ENCODE measurements at regions not wholly inside any gene's neighbourhood (a gene's known extent, or its start where the extent isn't known, plus 50 kb on each side); places are given as distances from the start of the nearest gene placed in this dataset.

DNA sequence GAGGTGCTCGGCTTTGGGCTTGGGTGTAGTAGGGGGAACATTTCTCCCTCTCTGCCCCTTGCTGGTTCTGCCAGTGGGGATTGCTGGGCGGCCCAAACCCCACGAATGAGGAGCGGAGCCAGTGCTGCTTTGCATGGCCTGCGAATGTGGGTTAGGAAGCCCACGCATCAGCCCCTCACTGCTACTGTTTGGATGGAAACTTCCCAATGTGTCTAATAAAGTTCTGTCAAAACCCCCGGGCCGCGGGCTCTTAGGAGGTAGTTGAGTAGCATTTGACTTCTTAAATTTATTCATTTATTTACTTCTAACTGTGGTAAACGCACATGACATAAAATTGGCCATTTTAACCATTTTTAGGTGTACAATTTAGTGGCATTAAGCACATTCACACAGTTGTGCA lies 161.3 kb upstream of the FHL2 start:
- Mint-ChIP-seq H3K9me3 (no peaks in the 10 kb centered on the region), H3K36me3 (ENCODE audit: low read depth) (no peaks in the 10 kb centered on the region), H3K4me1 (no peaks in the 10 kb centered on the region), H3K27me3 (peaks cover 22% of the 10 kb centered on the region), H3K27ac (no peak overlapping the region), H3K4me3 (no peak overlapping the region)
- CTCF ChIA-PET: no interaction called here
- POLR2A ChIA-PET: no interaction called here
- DNase-seq (no peak), ATAC-seq (ENCODE audit: low read depth) (no peak)
- TF ChIP-seq, protein P1, sequence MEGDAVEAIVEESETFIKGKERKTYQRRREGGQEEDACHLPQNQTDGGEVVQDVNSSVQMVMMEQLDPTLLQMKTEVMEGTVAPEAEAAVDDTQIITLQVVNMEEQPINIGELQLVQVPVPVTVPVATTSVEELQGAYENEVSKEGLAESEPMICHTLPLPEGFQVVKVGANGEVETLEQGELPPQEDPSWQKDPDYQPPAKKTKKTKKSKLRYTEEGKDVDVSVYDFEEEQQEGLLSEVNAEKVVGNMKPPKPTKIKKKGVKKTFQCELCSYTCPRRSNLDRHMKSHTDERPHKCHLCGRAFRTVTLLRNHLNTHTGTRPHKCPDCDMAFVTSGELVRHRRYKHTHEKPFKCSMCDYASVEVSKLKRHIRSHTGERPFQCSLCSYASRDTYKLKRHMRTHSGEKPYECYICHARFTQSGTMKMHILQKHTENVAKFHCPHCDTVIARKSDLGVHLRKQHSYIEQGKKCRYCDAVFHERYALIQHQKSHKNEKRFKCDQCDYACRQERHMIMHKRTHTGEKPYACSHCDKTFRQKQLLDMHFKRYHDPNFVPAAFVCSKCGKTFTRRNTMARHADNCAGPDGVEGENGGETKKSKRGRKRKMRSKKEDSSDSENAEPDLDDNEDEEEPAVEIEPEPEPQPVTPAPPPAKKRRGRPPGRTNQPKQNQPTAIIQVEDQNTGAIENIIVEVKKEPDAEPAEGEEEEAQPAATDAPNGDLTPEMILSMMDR (IDR thresholded peaks at IDR 0.05): no peak
- intact Hi-C loops (cut with micrococcal nuclease): no loop called here

DNA sequence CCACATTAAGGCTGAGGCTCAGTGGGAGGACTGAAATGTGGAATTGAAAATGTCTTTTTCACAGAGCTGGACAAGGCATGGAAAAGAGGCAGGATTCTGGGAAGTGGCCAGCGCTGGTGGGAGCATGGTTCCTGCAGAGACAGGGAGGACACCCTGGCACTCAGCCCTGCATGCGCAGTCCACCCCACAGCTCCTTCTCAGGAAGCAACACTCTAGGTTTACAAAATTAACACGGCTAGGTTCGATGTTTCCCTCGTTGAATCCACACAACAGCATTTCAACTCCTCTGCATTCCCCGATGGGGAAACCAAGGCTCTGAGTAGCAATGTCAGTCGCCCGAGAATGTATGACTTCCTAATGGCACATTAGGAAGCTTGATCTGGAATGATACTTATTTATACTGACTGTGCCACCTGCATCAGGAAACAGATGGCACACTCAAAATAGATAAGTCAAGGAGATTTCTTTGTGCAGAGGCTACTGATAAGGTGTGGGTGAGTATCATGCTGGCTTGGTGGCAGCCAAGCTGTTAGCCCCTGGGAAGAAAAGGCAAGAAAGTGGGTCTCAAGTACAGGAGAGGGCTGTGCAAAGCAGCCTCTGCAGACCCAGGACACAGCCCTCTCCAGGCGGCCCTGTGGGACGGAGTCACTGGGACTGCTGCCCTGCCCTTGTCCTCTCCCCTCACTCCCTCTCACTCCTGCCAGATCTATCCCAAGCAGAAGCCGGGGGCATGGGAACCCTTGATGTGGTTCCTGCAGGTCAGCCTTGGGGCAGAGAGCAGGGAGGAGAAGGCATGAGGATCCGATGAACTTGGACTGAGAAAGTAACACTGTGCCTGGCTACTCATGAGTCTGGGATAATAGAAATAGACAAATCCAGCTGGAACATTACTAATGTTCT lies 158.4 kb upstream of the FHL2 start:
- H3K36me3 Mint-ChIP-seq (ENCODE audit: low read depth): no peaks in the 10 kb centered on the region
- H3K4me1 Mint-ChIP-seq: no peaks in the 10 kb centered on the region
- H3K4me3 Mint-ChIP-seq: no peak overlapping the region
- POLR2A ChIA-PET: no interaction called here
- TF ChIP-seq, protein P1 (IDR thresholded peaks at IDR 0.05): no peak
- ATAC-seq (ENCODE audit: low read depth): no peak
- CTCF ChIA-PET: no interaction called here
- no peaks in the 10 kb centered on the region for H3K9me3 Mint-ChIP-seq
- intact Hi-C loops (cut with micrococcal nuclease): no loop called here
- DNase-seq: no peak
- H3K27ac Mint-ChIP-seq: no peak overlapping the region
- peaks cover 28% of the 10 kb centered on the region for H3K27me3 Mint-ChIP-seq

DNA sequence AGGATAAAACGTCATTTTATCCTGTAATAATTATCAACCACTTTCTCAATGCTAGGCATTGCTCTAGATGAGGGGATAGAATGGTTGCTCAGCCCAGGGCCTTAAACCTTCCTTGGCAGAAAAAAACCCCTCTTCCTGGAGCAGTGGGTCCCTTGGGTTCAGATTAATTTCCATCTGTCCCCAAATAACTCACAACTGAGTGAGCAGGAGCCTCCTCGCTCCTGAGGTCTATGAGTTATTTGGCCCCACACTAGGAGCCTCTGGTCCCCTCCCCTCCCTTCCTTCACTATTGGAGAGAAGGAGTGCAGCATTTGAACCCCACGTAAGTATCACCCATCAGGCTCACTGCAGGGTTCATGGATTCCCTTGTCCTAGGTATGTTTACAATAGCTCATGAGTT lies 157.5 kb upstream of the FHL2 start:
- H3K27ac Mint-ChIP-seq: no peak overlapping the region
- CTCF ChIA-PET: no interaction called here
- no peak for DNase-seq
- H3K4me3 Mint-ChIP-seq: no peak overlapping the region
- TF ChIP-seq, protein P1 (IDR thresholded peaks at IDR 0.05): no peak
- no peaks in the 10 kb centered on the region for H3K9me3 Mint-ChIP-seq
- no peaks in the 10 kb centered on the region for H3K36me3 Mint-ChIP-seq (ENCODE audit: low read depth)
- POLR2A ChIA-PET: no interaction called here
- no peak for ATAC-seq (ENCODE audit: low read depth)
- intact Hi-C loops (cut with micrococcal nuclease): no loop called here
- H3K27me3 Mint-ChIP-seq: peaks cover 28% of the 10 kb centered on the region
- H3K4me1 Mint-ChIP-seq: no peaks in the 10 kb centered on the region

DNA sequence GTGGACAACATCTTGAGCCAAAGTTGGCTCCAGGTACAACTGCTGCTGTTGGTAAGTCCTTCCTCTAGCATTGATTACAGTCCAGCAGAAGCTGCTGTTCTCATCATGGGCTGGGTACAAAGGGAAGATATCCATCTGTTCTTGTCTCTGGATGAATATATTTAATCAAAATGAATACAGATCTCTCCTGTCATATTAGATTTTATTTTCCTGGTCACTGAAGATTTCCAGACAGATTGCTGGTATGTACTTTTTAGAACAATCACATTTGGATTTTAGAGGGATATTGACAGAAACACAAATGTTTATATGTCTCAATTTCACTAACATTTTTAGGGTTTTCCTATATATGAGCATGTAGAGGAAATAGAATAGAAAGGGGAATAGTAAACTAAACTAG lies 155.4 kb upstream of the FHL2 start:
- DNase-seq (no peak), ATAC-seq (ENCODE audit: low read depth) (no peak)
- intact Hi-C loops (cut with micrococcal nuclease): no loop called here
- TF ChIP-seq, protein P1 (IDR thresholded peaks at IDR 0.05): no peak
- H3K4me1 Mint-ChIP-seq: no peaks in the 10 kb centered on the region
- no peak overlapping the region for H3K4me3 Mint-ChIP-seq
- no peaks in the 10 kb centered on the region for H3K9me3 Mint-ChIP-seq
- ChIA-PET POLR2A (no interaction called here), CTCF (no interaction called here)
- no peaks in the 10 kb centered on the region for H3K36me3 Mint-ChIP-seq (ENCODE audit: low read depth)
- H3K27me3 Mint-ChIP-seq: peaks cover 28% of the 10 kb centered on the region
- H3K27ac Mint-ChIP-seq: no peak overlapping the region

- Mint-ChIP-seq H3K36me3 (ENCODE audit: low read depth) (no peaks in the 10 kb centered on the region), H3K4me3 (no peak overlapping the region), H3K27me3 (peaks cover 29% of the 10 kb centered on the region), H3K27ac (no peak overlapping the region), H3K9me3 (no peaks in the 10 kb centered on the region), H3K4me1 (no peaks in the 10 kb centered on the region)
- intact Hi-C loops (cut with micrococcal nuclease): no loop called here
- CTCF ChIA-PET: no interaction called here
- ATAC-seq (ENCODE audit: low read depth) (no peak), DNase-seq (no peak)
- TF ChIP-seq, protein P1 (IDR thresholded peaks at IDR 0.05): no peak
- POLR2A ChIA-PET: no interaction called here
Measured at GRCh38 chr2:105553538-105554196, 154.8 kb upstream of the FHL2 start.

Measured in activated B cell treated with CpG ODN at 0.5 μM for 24 hours (primary cell).